ENCODE measurements at regions not wholly inside any gene's neighbourhood (a gene's known extent, or its start where the extent isn't known, plus 50 kb on each side); places are given as distances from the start of the nearest gene placed in this dataset.
A peak's percentile ranks its signal among the peaks of the same experiment; 100 is the strongest.

- TF ChIP-seq CTCF (IDR thresholded peaks at IDR 0.05) (peak; percentile 57 to 74 (median 69)), POLR2A (IDR thresholded peaks at IDR 0.05) (no peak), POLR2AphosphoS5 (IDR thresholded peaks at IDR 0.05) (no peak)
Measured at GRCh38 chr3:8110966-8111798, 390.4 kb upstream of the LMCD1 start.
